Fibroblast of skin of right quadriceps (primary cell): ENCODE measurements at regions not wholly inside any gene's neighbourhood (a gene's known extent, or its start where the extent isn't known, plus 50 kb on each side); places are given as distances from the start of the nearest gene placed in this dataset.

Experiments
- DNase-seq: peaks from one replicate; pipeline ENCODE4 v3.0.0-alpha.2; 2013

DNA sequence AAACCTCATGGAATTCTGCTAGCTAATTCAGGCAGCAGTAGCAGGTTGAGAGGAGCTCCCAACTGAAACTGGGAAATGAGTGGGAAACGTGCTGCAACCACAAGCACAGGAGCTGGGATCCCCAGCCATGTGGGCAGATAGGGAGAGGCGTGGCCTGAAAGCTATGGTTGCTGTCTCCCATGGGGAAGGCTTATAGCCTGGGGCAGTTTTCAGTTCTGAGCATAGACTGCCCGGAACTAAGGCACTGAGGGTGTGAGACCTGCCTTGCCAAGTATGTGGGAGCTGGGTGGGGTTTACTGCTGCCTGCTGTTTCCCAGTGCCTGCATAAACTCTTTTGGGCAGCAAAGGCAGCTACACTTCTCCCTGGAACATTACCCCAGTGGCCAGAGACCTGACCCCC lies 229.5 kb downstream of the TUSC7 start:
- no peak for DNase-seq

DNA sequence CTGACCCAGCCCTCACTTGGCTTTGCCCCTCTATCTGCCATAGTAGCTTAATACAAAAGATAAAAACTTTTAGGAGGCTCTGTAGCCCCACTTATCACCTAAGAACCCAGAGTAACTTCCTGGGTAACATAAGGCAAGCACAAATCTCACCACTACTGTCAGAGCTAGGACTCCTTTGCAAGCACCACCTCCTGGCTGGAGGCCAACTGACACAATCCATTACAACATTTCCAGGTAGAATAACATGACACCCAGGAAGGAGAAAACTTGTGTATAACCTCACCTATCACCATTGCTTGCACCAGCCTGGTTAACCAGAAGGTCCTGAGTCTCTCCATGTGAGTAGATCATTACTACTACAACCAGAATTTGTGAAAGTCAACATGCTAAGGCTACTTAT lies 230.0 kb downstream of the TUSC7 start:
- no peak for DNase-seq

DNA sequence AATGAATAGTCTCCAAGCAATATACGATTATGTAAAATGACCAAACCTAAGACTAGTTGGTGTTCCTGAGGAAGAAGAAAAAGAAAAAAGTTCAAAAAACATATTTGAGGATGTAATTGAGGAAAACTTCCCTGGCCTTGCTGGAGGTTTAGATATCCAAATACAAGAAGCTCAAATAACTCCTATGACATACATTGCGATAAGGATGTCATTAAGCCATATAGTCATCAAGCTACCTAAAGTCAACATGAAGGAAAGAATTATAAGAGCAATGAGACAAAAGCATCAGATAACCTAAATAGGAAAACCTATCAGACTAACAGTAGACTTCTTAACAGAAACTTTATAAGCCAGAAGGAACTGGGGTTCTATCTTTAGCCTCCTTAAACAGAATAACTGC lies 231.1 kb downstream of the TUSC7 start:
- DNase-seq, result no peak

DNA sequence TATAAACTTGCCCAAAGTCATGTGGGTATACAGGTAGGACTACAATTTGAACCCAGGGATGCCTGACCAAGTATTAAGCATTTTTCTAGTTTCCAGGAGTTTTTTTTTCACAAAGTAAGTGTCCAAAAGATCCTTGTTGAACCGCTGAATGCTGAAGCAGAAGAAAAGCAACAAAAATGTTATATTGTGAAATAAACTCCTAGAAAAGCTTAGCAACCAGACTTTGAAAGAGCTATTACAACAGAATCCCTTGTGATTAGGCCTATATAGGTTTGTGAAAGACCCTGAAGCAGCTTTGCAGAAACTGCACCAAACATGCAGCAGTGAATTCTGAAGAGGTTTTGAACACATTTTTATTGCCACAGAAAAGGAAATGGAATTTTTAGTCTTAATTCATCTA lies 236.8 kb downstream of the TUSC7 start:
- DNase-seq, result no peak

GRCh38 chr3:116947148-116947547 lies 237.6 kb downstream of the TUSC7 start:
- no peak for DNase-seq

DNA sequence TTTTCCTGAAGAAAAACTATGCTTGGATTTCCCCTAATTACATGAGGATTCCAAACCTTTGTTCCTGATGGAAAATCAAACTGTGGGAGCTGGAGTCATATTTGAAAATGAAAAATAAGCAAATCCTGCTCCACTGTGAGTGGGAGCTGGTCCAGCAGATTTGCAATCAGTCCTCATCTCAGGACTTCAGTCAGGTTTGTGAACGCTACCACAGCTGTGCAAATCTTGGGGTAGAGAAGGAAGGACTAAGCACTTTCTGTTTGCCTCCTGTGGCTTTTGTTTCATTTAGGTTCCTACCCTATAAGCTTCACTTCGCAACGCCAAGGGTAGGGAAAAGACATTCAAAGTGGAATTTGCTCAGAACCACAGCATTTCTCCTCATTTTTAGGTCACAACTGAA lies 238.2 kb downstream of the TUSC7 start:
- DNase-seq, result no peak

- DNase-seq, result no peak
Observed at GRCh38 chr3:116950301-116951055, 240.9 kb downstream of the TUSC7 start.

DNA sequence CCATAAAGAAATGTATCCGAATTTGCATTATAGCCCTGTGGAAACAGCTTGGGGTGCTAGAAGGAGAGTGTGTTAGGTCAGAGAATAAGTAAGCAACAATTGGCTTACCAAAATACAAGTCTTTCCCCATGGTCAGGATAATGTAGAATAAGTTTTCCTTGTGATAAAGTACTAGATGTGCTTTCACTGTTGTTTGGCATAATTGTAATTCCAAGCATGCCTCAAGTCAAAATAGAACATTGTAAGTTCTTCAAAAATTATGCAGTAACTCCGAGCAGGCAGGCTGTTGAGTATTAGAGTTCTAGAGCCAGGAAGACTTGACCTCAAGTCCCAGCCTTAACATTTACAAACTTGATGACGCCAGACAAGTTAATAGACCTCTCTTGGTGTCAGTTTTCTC lies 242.0 kb downstream of the TUSC7 start:
- DNase-seq, result no peak

DNA sequence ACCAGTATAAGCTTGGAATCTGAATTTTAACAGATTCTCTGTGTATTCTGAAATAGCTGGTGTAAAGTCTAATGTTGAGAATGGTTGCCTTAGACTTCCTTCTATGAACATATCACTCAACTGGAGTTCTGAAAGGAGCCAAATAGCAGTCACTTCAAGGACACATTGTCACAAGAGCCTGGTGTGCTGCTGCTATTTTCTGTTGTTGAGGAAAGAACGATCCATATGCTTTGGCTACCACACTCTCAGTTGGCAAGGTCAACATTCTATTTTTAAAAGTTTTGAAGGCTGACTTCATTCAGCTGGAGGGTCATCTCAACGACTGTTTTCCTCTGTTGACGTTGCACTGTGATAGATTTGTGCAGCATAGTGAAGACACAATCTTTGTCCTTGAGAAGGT lies 248.7 kb downstream of the TUSC7 start:
- DNase-seq, result no peak

DNA sequence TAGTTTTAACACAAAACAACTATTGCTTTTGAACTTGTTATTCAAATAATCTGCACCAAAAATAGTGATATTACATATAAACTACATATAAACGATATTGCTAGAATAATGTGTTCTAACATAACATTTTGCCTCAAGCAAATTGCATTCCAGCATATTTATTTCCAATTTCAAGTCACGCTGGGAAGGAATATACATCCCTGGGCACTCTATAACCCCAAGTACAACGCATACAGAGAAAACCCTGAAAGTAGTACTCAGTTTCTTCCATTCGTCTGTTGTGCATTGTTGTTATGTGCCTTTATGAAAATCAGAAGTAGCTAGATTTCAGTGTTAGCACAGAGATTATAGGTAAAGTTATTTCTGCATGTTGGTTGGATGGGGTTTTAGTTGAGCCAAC lies 251.5 kb downstream of the TUSC7 start:
- no peak for DNase-seq

- no peak for DNase-seq
Observed at GRCh38 chr3:116963802-116964201, 254.2 kb downstream of the TUSC7 start.

DNA sequence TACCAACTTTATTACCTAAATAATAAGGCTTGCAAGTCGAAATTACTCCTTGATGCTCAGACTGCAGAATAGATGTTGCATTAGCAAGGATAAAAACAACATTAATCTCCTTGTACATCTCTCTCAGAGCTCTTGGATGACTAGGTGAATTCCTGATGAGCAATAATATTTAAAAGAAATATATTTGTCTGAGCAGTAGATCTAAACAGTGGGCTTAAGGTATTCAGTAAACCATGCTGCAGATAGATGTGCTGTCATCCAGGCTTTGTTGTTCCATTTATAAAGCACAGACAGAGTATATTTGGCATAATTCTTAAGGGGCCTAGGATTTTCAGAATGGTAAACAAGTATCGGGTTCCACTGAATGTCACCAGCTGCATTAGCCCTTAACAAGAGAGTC lies 257.1 kb downstream of the TUSC7 start:
- DNase-seq, result no peak

GRCh38 chr3:116969135-116969534 lies 259.6 kb downstream of the TUSC7 start:
- no peak for DNase-seq

DNA sequence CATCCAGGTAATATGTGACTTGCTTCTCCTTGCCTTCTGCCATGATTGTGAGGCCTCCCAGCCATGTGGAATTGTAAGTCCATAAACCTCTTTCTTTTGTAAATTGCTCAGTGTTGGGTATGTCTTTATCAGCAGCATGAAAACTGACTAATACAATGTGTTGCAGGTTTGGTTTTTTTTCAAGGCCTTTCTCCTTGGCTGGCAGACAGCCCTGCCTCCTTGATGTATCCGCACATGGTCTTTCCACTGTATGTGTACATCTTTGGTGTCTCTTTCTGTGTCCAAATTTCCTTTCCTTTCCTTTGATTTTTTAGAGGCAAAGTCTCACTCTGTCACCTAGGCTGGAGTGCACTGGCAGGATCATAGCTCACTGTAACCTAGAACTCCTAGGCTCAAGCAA lies 260.1 kb downstream of the TUSC7 start:
- no peak for DNase-seq

GRCh38 chr3:116971531-116971930 lies 262.0 kb downstream of the TUSC7 start:
- DNase-seq, result no peak

GRCh38 chr3:116974702-116975101 lies 265.1 kb downstream of the TUSC7 start:
- DNase-seq, result no peak

DNA sequence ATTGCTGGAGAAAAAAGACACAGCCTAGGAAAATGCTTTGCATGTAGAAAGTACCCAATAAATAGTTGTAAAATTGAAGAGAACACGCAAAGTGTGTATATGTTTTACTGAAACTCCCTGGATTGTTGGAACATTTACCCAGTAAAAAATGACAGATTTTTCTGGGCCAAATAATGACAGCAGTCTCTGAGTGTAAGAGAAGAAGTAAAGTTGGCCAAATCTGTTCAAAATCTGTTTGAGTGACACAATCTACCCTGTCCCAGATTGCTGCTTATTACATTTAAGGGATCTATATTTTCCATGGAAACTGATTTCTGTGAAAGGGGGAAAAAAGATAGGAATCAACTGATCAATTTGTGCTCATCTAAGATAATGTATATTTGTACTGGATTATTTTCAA lies 267.9 kb downstream of the TUSC7 start:
- no peak for DNase-seq

GRCh38 chr3:116980099-116980498 lies 270.5 kb downstream of the TUSC7 start:
- no peak for DNase-seq

DNA sequence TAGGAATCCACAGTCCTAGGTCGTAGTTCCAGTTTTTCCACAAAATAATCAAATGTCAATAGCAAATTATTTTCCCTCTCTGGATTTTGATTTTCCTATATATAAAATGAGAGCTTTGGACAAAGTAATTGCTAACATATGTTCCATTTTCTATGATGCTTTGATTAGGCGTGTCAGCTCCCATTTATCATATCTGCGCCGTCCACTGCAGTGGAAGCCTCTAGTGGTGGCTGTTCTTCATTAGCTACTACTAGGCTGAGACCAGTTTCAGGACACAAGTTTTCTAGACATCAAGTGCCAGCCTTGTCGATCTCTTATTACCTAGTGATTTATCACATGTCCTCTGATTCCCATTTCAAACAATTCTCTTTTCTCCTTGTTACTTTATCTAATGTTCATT lies 271.5 kb downstream of the TUSC7 start:
- no peak for DNase-seq

DNA sequence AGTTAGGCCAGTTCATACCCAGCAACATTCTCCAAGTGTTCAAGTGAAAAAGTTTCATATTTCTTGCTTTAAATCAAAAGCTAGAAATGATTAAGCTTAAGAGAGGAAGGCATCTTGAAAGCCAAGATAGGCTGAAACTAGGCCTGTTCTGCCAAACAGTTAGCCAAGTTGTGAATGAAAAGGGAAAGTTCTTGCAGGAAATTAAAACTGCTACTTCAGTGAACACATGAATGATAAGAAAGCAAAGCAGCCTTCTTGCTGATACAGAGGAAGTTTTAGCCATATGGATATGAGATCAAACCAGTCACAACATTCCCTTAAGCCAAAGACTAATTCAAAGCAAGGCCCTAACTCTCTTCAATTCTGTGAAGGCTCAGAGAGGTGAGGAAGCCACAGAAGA lies 274.7 kb downstream of the TUSC7 start:
- no peak for DNase-seq

- DNase-seq, result no peak
Observed at GRCh38 chr3:116994351-116994879, 284.8 kb downstream of the TUSC7 start.

GRCh38 chr3:117003501-117003900 lies 293.9 kb downstream of the TUSC7 start:
- DNase-seq, result no peak

GRCh38 chr3:117005274-117005673 lies 295.7 kb downstream of the TUSC7 start:
- DNase-seq, result no peak

DNA sequence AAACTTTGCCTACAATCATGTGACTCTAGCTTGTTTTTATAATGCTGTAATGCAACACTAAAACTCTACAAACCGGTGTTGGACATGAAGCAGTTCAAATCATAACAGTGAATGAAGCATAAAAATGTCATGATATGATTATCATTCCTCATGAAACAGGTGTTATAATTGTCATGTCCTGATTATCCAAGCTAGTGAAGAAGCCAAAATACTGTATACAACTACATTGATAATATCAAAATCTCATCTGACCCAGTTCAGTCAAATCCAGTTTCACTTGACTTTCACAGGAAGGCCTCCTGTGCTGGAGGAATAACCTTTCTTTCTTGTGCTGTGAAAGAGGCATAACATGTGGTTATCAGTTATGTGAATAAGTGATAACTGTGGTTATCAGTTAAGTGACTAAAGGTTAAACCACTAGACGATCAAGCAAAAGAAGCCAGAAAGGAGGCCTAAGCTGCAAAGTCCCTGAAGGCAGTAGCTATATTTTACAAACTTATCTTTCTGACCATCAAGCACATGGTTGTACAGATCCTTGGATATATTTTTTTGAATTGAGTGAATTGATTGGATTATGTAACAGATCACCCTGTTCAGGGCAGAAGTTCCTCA lies 296.4 kb downstream of the TUSC7 start:
- DNase-seq, result no peak

DNA sequence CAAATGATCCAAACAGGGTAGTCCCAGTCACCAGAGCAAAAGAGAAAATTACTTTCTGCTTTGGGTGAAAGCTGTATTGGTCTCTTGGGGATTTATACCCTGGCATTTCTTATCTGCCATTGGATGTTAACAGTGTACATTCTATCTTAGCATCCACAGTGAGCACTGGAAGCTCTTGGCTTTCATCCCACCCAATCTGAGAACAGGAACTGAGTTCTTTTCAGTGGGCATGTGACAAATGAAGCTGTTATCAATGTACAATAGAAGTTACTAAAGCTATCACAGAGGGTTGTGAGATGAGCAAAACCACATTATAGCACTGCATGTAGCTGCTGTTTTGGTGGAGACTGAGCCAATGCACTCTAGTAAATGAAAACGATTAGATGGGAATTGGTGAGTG lies 300.7 kb downstream of the TUSC7 start:
- no peak for DNase-seq
